ENCODE measurements at regions not wholly inside any gene's neighbourhood (a gene's known extent, or its start where the extent isn't known, plus 50 kb on each side); places are given as distances from the start of the nearest gene placed in this dataset.

DNA sequence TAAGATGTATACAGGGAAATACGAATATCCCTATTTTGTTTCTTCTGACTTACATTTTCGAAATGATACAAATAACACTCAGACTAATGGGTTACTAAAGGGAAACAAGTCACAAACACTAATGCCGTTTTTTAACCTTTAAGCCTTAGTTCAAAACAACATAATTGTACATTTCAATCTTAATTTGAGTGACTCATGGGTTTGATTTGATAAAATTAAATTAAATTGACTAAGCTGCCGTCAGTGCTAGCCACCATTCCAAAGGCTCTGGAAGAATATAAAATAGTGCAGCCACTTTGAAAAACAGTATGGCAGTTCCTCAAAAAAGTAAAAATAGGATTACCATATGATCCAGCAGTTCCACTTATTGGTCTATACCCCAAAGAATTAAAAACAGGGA lies 133.8 kb upstream of the NT5C1B start:
- no peaks in the 10 kb centered on the region for H3K36me3 ChIP-seq (ENCODE audit: control insufficient read depth in 2 of 2, extremely low read depth in 1 of 2, insufficient read depth in 2 of 2, low read length in 2 of 2)
- dilution Hi-C loops (cut with MboI; ENCODE audit: extremely low pct_ligation_motif_present, low sequenced_read_pairs) (no loop called here), intact Hi-C loops (cut with micrococcal nuclease) (no loop called here)
- no peaks in the 10 kb centered on the region for H4K20me1 ChIP-seq (replicated peaks; ENCODE audit: control insufficient read depth, extremely low read depth, insufficient read depth, low read length)
- FAIRE-seq: no peak
- H2AFZ ChIP-seq (ENCODE audit: low read depth, low read length): no peak overlapping the region
- H3K4me3 ChIP-seq (replicated peaks in 1 of 3; ENCODE audit: insufficient read depth in 1 of 3, low read depth in 1 of 3, low read length in 3 of 3): no peak overlapping the region
- H3K9me1 ChIP-seq (replicated peaks; ENCODE audit: control insufficient read depth, extremely low read depth, insufficient read depth, low read length): no peaks in the 10 kb centered on the region
- H3K9me3 ChIP-seq (replicated peaks; ENCODE audit: control insufficient read depth, insufficient read depth, low read length): no peaks in the 10 kb centered on the region
- BruUV-seq (replicated peaks): no TSS peak
- H3K27me3 ChIP-seq (ENCODE audit: control insufficient read depth in 2 of 2, insufficient read depth in 2 of 2, low read length in 2 of 2): no peaks in the 10 kb centered on the region
- ChIA-PET POLR2A (no interaction called here), CTCF (no interaction called here)
- H3K4me1 ChIP-seq (ENCODE audit: control insufficient read depth, extremely low read depth, insufficient read depth, low read length): peaks cover 3% of the 10 kb centered on the region
- no peak for DNase-seq (ENCODE audit: low read depth, low spot score)
- H3K4me2 ChIP-seq (ENCODE audit: insufficient read depth, low read length): no peak overlapping the region
- H3K79me2 ChIP-seq (ENCODE audit: control insufficient read depth, insufficient read depth, low read length): no peaks in the 10 kb centered on the region
- TF ChIP-seq POLR2AphosphoS5 (IDR thresholded peaks at IDR 0.05; ENCODE audit: insufficient read depth, low read depth, low read length): no peak
- TF ChIP-seq CTCF (IDR thresholded peaks at IDR 0.05; ENCODE audit: extremely low read depth in 1 of 2, insufficient read depth in 1 of 2, low read depth in 1 of 2, low read length in 2 of 2): no peak
- no peak for TF ChIP-seq MYC (IDR thresholded peaks at IDR 0.05; ENCODE audit: low read depth, low read length)
- no peak for TF ChIP-seq MAX (IDR thresholded peaks at IDR 0.05; ENCODE audit: insufficient read depth, insufficient read length)
- no peak for TF ChIP-seq GATA2 (IDR thresholded peaks at IDR 0.05; ENCODE audit: insufficient read depth, insufficient read length, low read depth, low read length)
- TF ChIP-seq EZH2 (IDR thresholded peaks at IDR 0.05; ENCODE audit: borderline replicate concordance, low read depth, low read length, severe bottlenecking): no peak
- no peak for TF ChIP-seq JUN (IDR thresholded peaks at IDR 0.05; ENCODE audit: borderline replicate concordance, insufficient read depth, insufficient read length, low read depth)
- no peak for TF ChIP-seq FOS (IDR thresholded peaks at IDR 0.05; ENCODE audit: borderline replicate concordance, insufficient read depth, low read length)
- TF ChIP-seq POLR2A (IDR thresholded peaks at IDR 0.05; ENCODE audit: low read depth, low read length): no peak
- no peak overlapping the region for H3K9ac ChIP-seq (replicated peaks; ENCODE audit: extremely low read depth, insufficient read depth, low read length)
- no peak overlapping the region for H3K27ac ChIP-seq (ENCODE audit: insufficient read depth, low read depth, low read length)

Measured in endothelial cell of umbilical vein (primary cell).